Urinary bladder (tissue), 3 donors: ENCODE measurements at regions not wholly inside any gene's neighbourhood (a gene's known extent, or its start where the extent isn't known, plus 50 kb on each side); places are given as distances from the start of the nearest gene placed in this dataset.

Source experiments
- DNase-seq: peaks from one replicate; pipeline ENCODE4 v3.0.0-alpha.2; 2015; ENCODE audit errors: extremely low spot score
- H3K27ac ChIP-seq: one replicate; pipeline ENCODE4 v1.5.1; 2013; ENCODE audit warnings: low read depth, mild to moderate bottlenecking, moderate library complexity
- H3K36me3 ChIP-seq: one replicate; pipeline ENCODE4 v1.6.1; 2013; ENCODE audit warnings: mild to moderate bottlenecking, moderate library complexity; ENCODE audit not compliant: insufficient read depth
- H3K4me1 ChIP-seq: one replicate; pipeline ENCODE4 v1.6.1; 2013; ENCODE audit warnings: mild to moderate bottlenecking, moderate library complexity; ENCODE audit not compliant: insufficient read depth
- H3K4me3 ChIP-seq: one replicate; pipeline ENCODE4 v1.5.1; 2013; ENCODE audit warnings: low read depth, low read length
- WGBS: extraction: QIAGEN DNeasy Blood & Tissue Kit; methylation state at CpG from one replicate; pipeline ENCODE4 v1.1.7; 2013; 5-methylcytosine and 5-hydroxymethylcytosine counted together
- donor health status: healthy with polysubstance abuse.
- donor health status: healthy.

GRCh38 chr11:15544353-15544752 lies 429.6 kb downstream of the INSC start:
- 63% methylated on average over 5 of the region's 5 CpGs for WGBS
- Histone ChIP-seq H3K4me3 (no peak overlapping the region), H3K27ac (no peak overlapping the region), H3K4me1 (no peaks in the 10 kb centered on the region), H3K36me3 (no peaks in the 10 kb centered on the region)
- no peak for DNase-seq

GRCh38 chr11:15547685-15548084 lies 433.0 kb downstream of the INSC start:
- DNase-seq, result no peak
- WGBS, result 93% methylated on average over 3 of the region's 3 CpGs

GRCh38 chr11:15551901-15552851 lies 437.5 kb downstream of the INSC start:
- H3K36me3 ChIP-seq, result no peaks in the 10 kb centered on the region
- H3K4me1 ChIP-seq, result no peaks in the 10 kb centered on the region
- no peak overlapping the region for H3K4me3 ChIP-seq
- no peak overlapping the region for H3K27ac ChIP-seq
- DNase-seq, result no peak
- 57% methylated on average over 4 of the region's 4 CpGs for whole genome bisulfite sequencing

More at GRCh38 chr11:15547685-15548084, 433.0 kb downstream of the INSC start:
- H3K36me3 ChIP-seq, result no peaks in the 10 kb centered on the region
- no peak overlapping the region for H3K4me3 ChIP-seq
- H3K4me1 ChIP-seq, result no peaks in the 10 kb centered on the region
- H3K27ac ChIP-seq, result no peak overlapping the region

- WGBS, result 64% methylated on average over 1 of the region's 1 CpG
- Histone ChIP-seq H3K4me3 (no peak overlapping the region), H3K27ac (no peak overlapping the region), H3K36me3 (no peaks in the 10 kb centered on the region), H3K4me1 (no peaks in the 10 kb centered on the region)
- DNase-seq, result no peak
Measured at GRCh38 chr11:15555161-15555560, 440.4 kb downstream of the INSC start.

- WGBS, result 73% methylated on average over 2 of the region's 2 CpGs
Measured at GRCh38 chr11:15557457-15558230, 442.9 kb downstream of the INSC start.

GRCh38 chr11:15558513-15559181 lies 443.9 kb downstream of the INSC start:
- 55% methylated on average over 2 of the region's 2 CpGs for WGBS
- no peak for DNase-seq
- Histone ChIP-seq H3K36me3 (no peaks in the 10 kb centered on the region), H3K4me1 (no peaks in the 10 kb centered on the region), H3K4me3 (no peak overlapping the region), H3K27ac (no peak overlapping the region)

More at GRCh38 chr11:15557457-15558230, 442.9 kb downstream of the INSC start:
- H3K4me1 ChIP-seq, result no peaks in the 10 kb centered on the region
- no peaks in the 10 kb centered on the region for H3K36me3 ChIP-seq
- H3K4me3 ChIP-seq, result no peak overlapping the region
- H3K27ac ChIP-seq, result no peak overlapping the region
- no peak for DNase-seq

GRCh38 chr11:15560689-15561467 lies 446.2 kb downstream of the INSC start:
- 97% methylated on average over 52 of the region's 52 CpGs for WGBS
- Histone ChIP-seq H3K27ac (no peak overlapping the region), H3K4me1 (no peaks in the 10 kb centered on the region), H3K4me3 (no peak overlapping the region), H3K36me3 (no peaks in the 10 kb centered on the region)
- DNase-seq, result no peak

GRCh38 chr11:15562230-15562629 lies 447.5 kb downstream of the INSC start:
- DNase-seq, result no peak
- 93% methylated on average over 4 of the region's 4 CpGs for WGBS

GRCh38 chr11:15563054-15563453 lies 448.3 kb downstream of the INSC start:
- 39% methylated on average over 3 of the region's 3 CpGs for WGBS
- DNase-seq, result no peak

More at GRCh38 chr11:15562230-15562629, 447.5 kb downstream of the INSC start:
- no peak overlapping the region for H3K4me3 ChIP-seq
- H3K27ac ChIP-seq, result no peak overlapping the region
- no peaks in the 10 kb centered on the region for H3K36me3 ChIP-seq
- no peaks in the 10 kb centered on the region for H3K4me1 ChIP-seq

GRCh38 chr11:15565880-15566279 lies 451.2 kb downstream of the INSC start:
- H3K4me1 ChIP-seq, result no peaks in the 10 kb centered on the region
- no peak overlapping the region for H3K27ac ChIP-seq
- WGBS, result 82% methylated on average over 8 of the region's 8 CpGs
- no peaks in the 10 kb centered on the region for H3K36me3 ChIP-seq
- H3K4me3 ChIP-seq, result no peak overlapping the region
- no peak for DNase-seq

More at GRCh38 chr11:15563054-15563453, 448.3 kb downstream of the INSC start:
- Histone ChIP-seq H3K36me3 (no peaks in the 10 kb centered on the region), H3K27ac (no peak overlapping the region), H3K4me1 (no peaks in the 10 kb centered on the region), H3K4me3 (no peak overlapping the region)

- no peak for DNase-seq
Measured at GRCh38 chr11:15568440-15568839, 453.7 kb downstream of the INSC start.

GRCh38 chr11:15569305-15570025 lies 454.7 kb downstream of the INSC start:
- 31% methylated on average over 7 of the region's 7 CpGs for WGBS
- Histone ChIP-seq H3K4me1 (no peaks in the 10 kb centered on the region), H3K27ac (no peak overlapping the region), H3K4me3 (no peak overlapping the region), H3K36me3 (no peaks in the 10 kb centered on the region)
- DNase-seq, result no peak

More at GRCh38 chr11:15568440-15568839, 453.7 kb downstream of the INSC start:
- Histone ChIP-seq H3K4me1 (no peaks in the 10 kb centered on the region), H3K36me3 (no peaks in the 10 kb centered on the region), H3K4me3 (no peak overlapping the region), H3K27ac (no peak overlapping the region)
- WGBS, result 95% methylated on average over 8 of the region's 8 CpGs
